ENCODE measurements at regions not wholly inside any gene's neighbourhood (a gene's known extent, or its start where the extent isn't known, plus 50 kb on each side); places are given as distances from the start of the nearest gene placed in this dataset.

DNA sequence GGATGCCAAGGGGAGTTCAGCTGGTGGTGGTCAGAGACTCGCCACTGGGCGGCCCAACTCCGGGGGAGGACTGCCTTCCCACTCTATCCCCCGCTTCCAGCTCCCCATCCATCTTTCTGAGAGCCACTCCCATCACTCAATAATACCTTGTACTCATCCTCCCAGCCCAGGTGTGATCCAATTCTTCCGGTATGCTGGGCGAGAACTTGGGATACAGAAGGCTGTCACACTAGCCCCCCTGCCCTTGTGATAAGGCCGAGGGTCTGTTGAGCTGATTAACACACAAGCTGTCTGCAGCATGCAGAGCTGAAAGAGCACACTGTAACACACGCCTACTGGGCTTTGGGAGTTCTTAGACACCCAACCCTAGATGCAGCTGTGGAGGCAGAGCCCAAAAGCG is 460.4 kb upstream of the EEF2KMT start:
- H3K27ac ChIP-seq = no peak overlapping the region
- ChIA-PET CTCF (no interaction called here), POLR2A (ENCODE audit: low non-redundant PET) (no interaction called here)
- no peak for DNase-seq (ENCODE audit: low spot score)
- TF ChIP-seq, protein P1, sequence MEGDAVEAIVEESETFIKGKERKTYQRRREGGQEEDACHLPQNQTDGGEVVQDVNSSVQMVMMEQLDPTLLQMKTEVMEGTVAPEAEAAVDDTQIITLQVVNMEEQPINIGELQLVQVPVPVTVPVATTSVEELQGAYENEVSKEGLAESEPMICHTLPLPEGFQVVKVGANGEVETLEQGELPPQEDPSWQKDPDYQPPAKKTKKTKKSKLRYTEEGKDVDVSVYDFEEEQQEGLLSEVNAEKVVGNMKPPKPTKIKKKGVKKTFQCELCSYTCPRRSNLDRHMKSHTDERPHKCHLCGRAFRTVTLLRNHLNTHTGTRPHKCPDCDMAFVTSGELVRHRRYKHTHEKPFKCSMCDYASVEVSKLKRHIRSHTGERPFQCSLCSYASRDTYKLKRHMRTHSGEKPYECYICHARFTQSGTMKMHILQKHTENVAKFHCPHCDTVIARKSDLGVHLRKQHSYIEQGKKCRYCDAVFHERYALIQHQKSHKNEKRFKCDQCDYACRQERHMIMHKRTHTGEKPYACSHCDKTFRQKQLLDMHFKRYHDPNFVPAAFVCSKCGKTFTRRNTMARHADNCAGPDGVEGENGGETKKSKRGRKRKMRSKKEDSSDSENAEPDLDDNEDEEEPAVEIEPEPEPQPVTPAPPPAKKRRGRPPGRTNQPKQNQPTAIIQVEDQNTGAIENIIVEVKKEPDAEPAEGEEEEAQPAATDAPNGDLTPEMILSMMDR (conservative IDR thresholded peaks at IDR 0.05; ENCODE audit: low read depth) = no peak

DNA sequence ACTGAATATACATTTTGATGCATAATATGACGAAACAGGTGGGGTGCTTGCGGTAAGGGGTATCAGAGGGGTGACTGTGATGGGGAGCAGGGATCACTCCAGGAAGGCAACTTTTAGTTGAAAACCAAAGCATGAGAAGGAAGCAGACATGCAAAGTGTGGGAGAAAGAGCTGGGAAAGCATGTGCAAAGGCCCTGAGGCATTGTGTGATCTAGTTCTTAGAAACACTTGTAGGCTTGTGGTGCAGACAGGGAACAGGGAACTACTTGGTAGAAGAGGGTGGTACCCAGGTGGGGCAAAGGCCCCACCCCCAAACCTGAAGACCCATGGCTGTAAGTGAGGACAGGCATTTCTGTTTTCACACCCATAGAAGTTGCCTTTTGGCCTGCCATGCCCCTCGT is 459.9 kb upstream of the EEF2KMT start:
- ChIA-PET POLR2A (ENCODE audit: low non-redundant PET) (no interaction called here), CTCF (no interaction called here)
- TF ChIP-seq, protein P1 (conservative IDR thresholded peaks at IDR 0.05; ENCODE audit: low read depth) = no peak
- no peak for DNase-seq (ENCODE audit: low spot score)
- H3K27ac ChIP-seq = no peak overlapping the region

DNA sequence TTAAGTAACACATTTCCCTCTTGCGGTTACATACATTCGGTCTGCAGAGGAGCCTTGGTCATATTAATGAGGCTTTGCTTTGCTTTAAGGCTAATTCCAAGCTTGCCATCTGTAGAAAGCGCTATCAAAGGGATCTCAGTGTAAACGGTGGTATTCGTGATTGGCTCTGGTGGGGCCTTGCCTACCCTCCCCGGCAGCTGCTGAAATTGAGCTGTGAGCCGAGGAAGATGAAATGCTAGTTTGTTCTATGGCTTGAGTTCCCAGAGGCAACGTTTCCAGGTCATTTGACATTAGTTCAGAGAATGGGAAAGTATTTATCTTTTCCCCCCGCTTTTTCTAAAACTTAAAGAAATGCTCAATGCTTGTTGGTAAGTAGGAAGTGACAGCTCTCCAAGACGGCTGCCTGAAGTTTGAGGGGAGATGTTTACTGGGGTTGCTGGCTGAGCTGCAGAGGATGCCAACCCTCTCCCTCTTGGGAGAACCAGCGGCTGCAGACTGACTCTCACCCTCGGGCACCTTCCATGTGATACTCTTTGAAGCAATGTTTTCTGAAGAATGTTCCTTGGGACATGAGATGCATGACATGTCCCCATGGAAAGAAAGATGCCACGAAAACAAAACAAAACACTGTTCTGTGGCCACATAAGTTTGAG is 458.7 kb upstream of the EEF2KMT start:
- TF ChIP-seq, protein P1 (conservative IDR thresholded peaks at IDR 0.05; ENCODE audit: low read depth) = no peak
- DNase-seq (ENCODE audit: low spot score) = no peak
- ChIA-PET CTCF (no interaction called here), POLR2A (ENCODE audit: low non-redundant PET) (no interaction called here)
- no peak overlapping the region for H3K27ac ChIP-seq

DNA sequence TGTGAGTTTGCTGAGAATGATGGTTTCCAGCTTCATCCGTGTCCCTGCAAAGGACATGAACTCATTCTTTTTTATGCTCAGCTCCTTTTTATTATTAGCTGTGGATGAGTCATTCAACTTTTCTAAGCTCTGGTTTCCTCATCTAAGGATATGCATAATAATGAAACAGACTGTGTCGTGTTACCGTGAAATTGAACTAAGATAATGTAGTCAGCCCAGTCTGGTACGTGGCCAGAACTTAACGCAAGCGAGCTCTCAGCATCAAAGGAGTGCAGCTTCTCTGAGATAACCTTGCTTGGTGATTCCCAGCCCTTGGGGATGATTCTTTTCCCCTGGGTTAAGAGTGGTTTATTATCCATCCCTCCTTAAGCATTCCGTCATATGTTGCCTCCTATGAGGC is 454.3 kb upstream of the EEF2KMT start:
- no peak overlapping the region for H3K27ac ChIP-seq
- ChIA-PET POLR2A (ENCODE audit: low non-redundant PET) (no interaction called here), CTCF (no interaction called here)
- DNase-seq (ENCODE audit: low spot score) = no peak
- TF ChIP-seq, protein P1 (conservative IDR thresholded peaks at IDR 0.05; ENCODE audit: low read depth) = no peak

DNA sequence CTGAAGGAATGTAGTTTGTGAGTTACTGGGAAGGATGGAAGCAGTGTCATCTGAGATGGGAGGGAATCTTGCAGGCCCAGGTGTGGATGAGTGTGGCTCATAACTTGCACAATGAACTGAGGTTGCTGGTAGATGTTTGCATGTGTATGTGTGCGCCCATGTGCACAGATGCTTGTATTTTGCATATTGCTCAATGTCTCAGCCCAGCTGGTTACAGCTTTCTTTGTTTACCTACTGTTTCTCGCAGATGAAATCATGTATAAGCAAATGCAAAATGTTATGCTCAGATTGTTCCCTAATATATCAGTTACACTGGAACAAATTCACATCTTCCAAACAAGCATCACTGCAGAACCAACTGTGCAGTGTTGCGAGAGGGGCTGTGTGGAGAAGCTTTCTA is 452.2 kb upstream of the EEF2KMT start:
- POLR2A ChIA-PET (ENCODE audit: low non-redundant PET) = no interaction called here
- no peak overlapping the region for H3K27ac ChIP-seq
- TF ChIP-seq, protein P1 (conservative IDR thresholded peaks at IDR 0.05; ENCODE audit: low read depth) = no peak
- DNase-seq (ENCODE audit: low spot score) = no peak
- CTCF ChIA-PET = no interaction called here

DNA sequence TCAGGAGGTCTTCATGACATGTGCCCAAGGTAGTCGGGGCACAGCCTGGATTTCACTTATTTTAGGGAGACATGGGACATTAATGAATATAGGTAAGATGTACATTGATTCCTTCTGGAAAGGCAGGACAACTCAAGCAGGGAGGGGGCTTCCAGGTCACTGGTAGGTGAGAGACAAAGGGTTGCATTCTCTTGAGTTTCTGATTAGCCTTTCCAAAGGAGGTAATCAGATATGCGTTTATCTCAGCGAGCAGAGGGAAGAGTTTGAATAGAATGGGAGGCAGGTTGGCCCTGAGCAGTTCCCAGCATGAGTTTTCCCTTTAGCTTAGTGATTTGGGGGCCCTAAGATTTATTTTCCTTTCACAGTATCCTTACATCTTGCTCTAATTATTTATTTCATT is 443.8 kb upstream of the EEF2KMT start:
- no peak for DNase-seq (ENCODE audit: low spot score)
- no peak overlapping the region for H3K27ac ChIP-seq
- ChIA-PET POLR2A (ENCODE audit: low non-redundant PET) (no interaction called here), CTCF (no interaction called here)
- TF ChIP-seq, protein P1 (conservative IDR thresholded peaks at IDR 0.05; ENCODE audit: low read depth) = no peak

Data from RWPE1 (cell line).